ENCODE measurements at regions not wholly inside any gene's neighbourhood (a gene's known extent, or its start where the extent isn't known, plus 50 kb on each side); places are given as distances from the start of the nearest gene placed in this dataset.

GRCh38 chr13:79765331-79765730 is 284.4 kb downstream of the NDFIP2 start:
- DNase-seq (ENCODE audit: low read depth), result no peak
- Histone ChIP-seq H3K4me3 (ENCODE audit: low read depth, low read length) (no peak overlapping the region), H3K27me3 (ENCODE audit: control insufficient read depth, insufficient read depth, low read length) (no peaks in the 10 kb centered on the region), H3K36me3 (ENCODE audit: control insufficient read depth, insufficient read depth, low read length) (no peaks in the 10 kb centered on the region)
- no peak for TF ChIP-seq CTCF (IDR thresholded peaks at IDR 0.05; ENCODE audit: insufficient read depth, low read length, poor library complexity, severe bottlenecking)

- no peak for TF ChIP-seq CTCF (IDR thresholded peaks at IDR 0.05; ENCODE audit: insufficient read depth, low read length, poor library complexity, severe bottlenecking)
- Histone ChIP-seq H3K36me3 (ENCODE audit: control insufficient read depth, insufficient read depth, low read length) (no peaks in the 10 kb centered on the region), H3K4me3 (ENCODE audit: low read depth, low read length) (no peak overlapping the region), H3K27me3 (ENCODE audit: control insufficient read depth, insufficient read depth, low read length) (no peaks in the 10 kb centered on the region)
- peak; percentile 95 for DNase-seq (ENCODE audit: low read depth)
Measured at GRCh38 chr13:79749984-79750551, 269.1 kb downstream of the NDFIP2 start.

GRCh38 chr13:79749566-79749965 is 268.6 kb downstream of the NDFIP2 start:
- Histone ChIP-seq H3K4me3 (ENCODE audit: low read depth, low read length) (no peak overlapping the region), H3K36me3 (ENCODE audit: control insufficient read depth, insufficient read depth, low read length) (no peaks in the 10 kb centered on the region), H3K27me3 (ENCODE audit: control insufficient read depth, insufficient read depth, low read length) (no peaks in the 10 kb centered on the region)
- no peak for TF ChIP-seq CTCF (IDR thresholded peaks at IDR 0.05; ENCODE audit: insufficient read depth, low read length, poor library complexity, severe bottlenecking)
- DNase-seq (ENCODE audit: low read depth), result peak; percentile 35

GRCh38 chr13:79745081-79745480 is 264.1 kb downstream of the NDFIP2 start:
- no peak for TF ChIP-seq CTCF (IDR thresholded peaks at IDR 0.05; ENCODE audit: insufficient read depth, low read length, poor library complexity, severe bottlenecking)
- no peaks in the 10 kb centered on the region for H3K27me3 ChIP-seq (ENCODE audit: control insufficient read depth, insufficient read depth, low read length)
- no peak overlapping the region for H3K4me3 ChIP-seq (ENCODE audit: low read depth, low read length)
- H3K36me3 ChIP-seq (ENCODE audit: control insufficient read depth, insufficient read depth, low read length), result no peaks in the 10 kb centered on the region
- DNase-seq (ENCODE audit: low read depth), result no peak

GRCh38 chr13:79742923-79743322 is 262.0 kb downstream of the NDFIP2 start:
- Histone ChIP-seq H3K27me3 (ENCODE audit: control insufficient read depth, insufficient read depth, low read length) (no peaks in the 10 kb centered on the region), H3K36me3 (ENCODE audit: control insufficient read depth, insufficient read depth, low read length) (no peaks in the 10 kb centered on the region), H3K4me3 (ENCODE audit: low read depth, low read length) (no peak overlapping the region)
- no peak for TF ChIP-seq CTCF (IDR thresholded peaks at IDR 0.05; ENCODE audit: insufficient read depth, low read length, poor library complexity, severe bottlenecking)
- no peak for DNase-seq (ENCODE audit: low read depth)

GRCh38 chr13:79740991-79741390 is 260.0 kb downstream of the NDFIP2 start:
- Histone ChIP-seq H3K4me3 (ENCODE audit: low read depth, low read length) (no peak overlapping the region), H3K27me3 (ENCODE audit: control insufficient read depth, insufficient read depth, low read length) (no peaks in the 10 kb centered on the region), H3K36me3 (ENCODE audit: control insufficient read depth, insufficient read depth, low read length) (no peaks in the 10 kb centered on the region)
- peak; percentile 42 for DNase-seq (ENCODE audit: low read depth)
- TF ChIP-seq CTCF (IDR thresholded peaks at IDR 0.05; ENCODE audit: insufficient read depth, low read length, poor library complexity, severe bottlenecking), result no peak
